ENCODE measurements at regions not wholly inside any gene's neighbourhood (a gene's known extent, or its start where the extent isn't known, plus 50 kb on each side); places are given as distances from the start of the nearest gene placed in this dataset.
"Not testable (repeated sequence)": the region's sequence is repeated elsewhere in the genome, so short reads cannot be mapped to it uniquely, and the experiment has no call there.

GRCh38 chr18:27540111-27540510 is 355.0 kb upstream of the CHST9 start:
- Histone ChIP-seq H3K27me3 (no peaks in the 10 kb centered on the region), H3K9me3 (no peaks in the 10 kb centered on the region), H3K4me1 (no peaks in the 10 kb centered on the region), H3K4me3 (no peak overlapping the region), H3K27ac (no peak overlapping the region), H3K36me3 (no peaks in the 10 kb centered on the region)
- 26 to 40% (median 31%) methylated on average over 6 of the region's 6 CpGs for WGBS, 5 donors
- intact Hi-C loops (cut with DNase I; ENCODE audit: low total_unique reads): no loop called here
- TF ChIP-seq CTCF (IDR thresholded peaks at IDR 0.05) (no peak), POLR2AphosphoS5 (IDR thresholded peaks at IDR 0.05) (no peak), POLR2A (IDR thresholded peaks at IDR 0.05) (no peak), EP300 (IDR thresholded peaks at IDR 0.05) (no peak)
- DNase-seq: peak in 1 of 2 donors; percentile 3

- no peaks in the 10 kb centered on the region for H3K4me1 ChIP-seq
- no peaks in the 10 kb centered on the region for H3K27me3 ChIP-seq
- no peaks in the 10 kb centered on the region for H3K36me3 ChIP-seq
- no peak for DNase-seq
- WGBS, 5 donors: 81 to 88% (median 86%) methylated on average over 2 of the region's 2 CpGs
- intact Hi-C loops (cut with DNase I; ENCODE audit: low total_unique reads): no loop called here
- H3K27ac ChIP-seq: no peak overlapping the region
- no peak for TF ChIP-seq CTCF (IDR thresholded peaks at IDR 0.05)
- no peak for TF ChIP-seq EP300 (IDR thresholded peaks at IDR 0.05)
- TF ChIP-seq POLR2A (IDR thresholded peaks at IDR 0.05): no peak
- TF ChIP-seq POLR2AphosphoS5 (IDR thresholded peaks at IDR 0.05): no peak
- peaks cover 0 to 15% (median 6%) of the 10 kb centered on the region in 4 donors for H3K9me3 ChIP-seq
- no peak overlapping the region for H3K4me3 ChIP-seq
These were observed 343.9 kb upstream of the CHST9 start for GRCh38 chr18:27528925-27529521.

GRCh38 chr18:27527856-27528255 is 342.7 kb upstream of the CHST9 start:
- H3K27ac ChIP-seq: no peak overlapping the region
- peaks cover 0 to 15% (median 6%) of the 10 kb centered on the region in 4 donors for H3K9me3 ChIP-seq
- no peaks in the 10 kb centered on the region for H3K27me3 ChIP-seq
- no peak for DNase-seq
- intact Hi-C loops (cut with DNase I; ENCODE audit: low total_unique reads): no loop called here
- TF ChIP-seq EP300 (IDR thresholded peaks at IDR 0.05) (no peak), POLR2AphosphoS5 (IDR thresholded peaks at IDR 0.05) (no peak), POLR2A (IDR thresholded peaks at IDR 0.05) (no peak), CTCF (IDR thresholded peaks at IDR 0.05) (no peak)
- 46 to 63% (median 61%) methylated on average over 3 of the region's 3 CpGs for WGBS, 5 donors
- H3K4me1 ChIP-seq: no peaks in the 10 kb centered on the region
- no peak overlapping the region for H3K4me3 ChIP-seq
- H3K36me3 ChIP-seq: no peaks in the 10 kb centered on the region

- Histone ChIP-seq H3K4me1 (no peaks in the 10 kb centered on the region), H3K4me3 (no peak overlapping the region), H3K27me3 (no peaks in the 10 kb centered on the region), H3K36me3 (no peaks in the 10 kb centered on the region), H3K9me3 (peaks cover 0 to 7% (median 0%) of the 10 kb centered on the region in 4 donors), H3K27ac (no peak overlapping the region)
- intact Hi-C loops (cut with DNase I; ENCODE audit: low total_unique reads): no loop called here
- no peak for DNase-seq
- no peak for TF ChIP-seq EP300 (IDR thresholded peaks at IDR 0.05)
- no peak for TF ChIP-seq POLR2AphosphoS5 (IDR thresholded peaks at IDR 0.05)
- TF ChIP-seq POLR2A (IDR thresholded peaks at IDR 0.05): no peak
- TF ChIP-seq CTCF (IDR thresholded peaks at IDR 0.05): no peak
- 74 to 87% (median 83%) methylated on average over 2 of the region's 2 CpGs for WGBS, 5 donors
These were observed 335.3 kb upstream of the CHST9 start for GRCh38 chr18:27520401-27520800.

GRCh38 chr18:27510036-27510633 is 325.0 kb upstream of the CHST9 start:
- H3K4me1 ChIP-seq; intact Hi-C loops (cut with DNase I; ENCODE audit: low total_unique reads); H3K27ac ChIP-seq; H3K36me3 ChIP-seq; H3K4me3 ChIP-seq; H3K27me3 ChIP-seq; H3K9me3 ChIP-seq: not testable (repeated sequence)
- 71 to 80% (median 75%) methylated on average over 20 to 21 of the region's 21 CpGs for WGBS, 5 donors
- DNase-seq: peak in 1 of 2 donors; percentile 12
